ENCODE measurements at regions not wholly inside any gene's neighbourhood (a gene's known extent, or its start where the extent isn't known, plus 50 kb on each side); places are given as distances from the start of the nearest gene placed in this dataset.

DNA sequence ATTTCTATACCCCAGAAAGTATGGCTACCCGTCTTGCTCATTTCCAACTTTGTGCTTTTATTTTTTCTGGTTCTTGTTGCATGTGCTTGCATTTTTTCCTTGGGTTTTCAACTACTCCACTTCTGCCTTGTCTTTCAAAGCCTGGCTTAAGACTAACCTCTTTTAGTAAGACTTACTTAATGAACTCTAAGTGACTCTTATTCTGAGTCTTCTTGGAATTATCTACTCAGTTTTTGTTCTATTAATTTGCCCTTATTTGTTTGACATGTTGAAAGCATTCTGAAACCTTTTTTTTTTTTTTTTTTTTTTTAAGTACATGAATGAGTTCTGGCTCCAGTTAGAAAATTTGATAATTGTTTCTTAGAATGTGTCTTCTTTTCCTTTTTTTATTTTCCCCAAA, 74.8 kb downstream of the SLIT2 start (continued):
- TF ChIP-seq, protein P1, sequence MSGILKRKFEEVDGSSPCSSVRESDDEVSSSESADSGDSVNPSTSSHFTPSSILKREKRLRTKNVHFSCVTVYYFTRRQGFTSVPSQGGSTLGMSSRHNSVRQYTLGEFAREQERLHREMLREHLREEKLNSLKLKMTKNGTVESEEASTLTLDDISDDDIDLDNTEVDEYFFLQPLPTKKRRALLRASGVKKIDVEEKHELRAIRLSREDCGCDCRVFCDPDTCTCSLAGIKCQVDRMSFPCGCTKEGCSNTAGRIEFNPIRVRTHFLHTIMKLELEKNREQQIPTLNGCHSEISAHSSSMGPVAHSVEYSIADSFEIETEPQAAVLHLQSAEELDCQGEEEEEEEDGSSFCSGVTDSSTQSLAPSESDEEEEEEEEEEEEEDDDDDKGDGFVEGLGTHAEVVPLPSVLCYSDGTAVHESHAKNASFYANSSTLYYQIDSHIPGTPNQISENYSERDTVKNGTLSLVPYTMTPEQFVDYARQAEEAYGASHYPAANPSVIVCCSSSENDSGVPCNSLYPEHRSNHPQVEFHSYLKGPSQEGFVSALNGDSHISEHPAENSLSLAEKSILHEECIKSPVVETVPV (CRISPR knock-in tag; IDR thresholded peaks at IDR 0.05), result no peak
- no peak for TF ChIP-seq SNAI2 (CRISPR knock-in tag; IDR thresholded peaks at IDR 0.05)
- no peak for TF ChIP-seq CSDC2 (CRISPR knock-in tag; IDR thresholded peaks at IDR 0.05)

DNA sequence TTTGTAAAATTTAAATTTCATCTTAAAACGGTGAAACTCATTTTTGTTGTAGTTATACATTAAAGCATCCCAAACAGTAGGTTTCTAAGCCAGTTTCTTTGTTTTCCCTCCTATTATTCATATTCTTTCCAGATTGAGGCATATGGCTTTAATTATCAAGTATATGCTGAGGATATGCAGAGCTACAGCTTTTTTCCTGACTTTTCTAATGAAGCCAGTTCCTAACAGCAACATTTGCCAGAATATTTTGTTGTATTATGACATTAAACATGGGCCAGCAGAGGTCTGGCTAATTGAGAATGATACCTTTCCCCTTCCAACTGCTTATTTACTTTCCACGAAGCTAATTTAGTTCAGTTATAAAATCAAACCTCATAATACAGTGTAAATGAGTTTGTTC, 75.3 kb downstream of the SLIT2 start:
- no peak for TF ChIP-seq ZFP30 (CRISPR knock-in tag; IDR thresholded peaks at IDR 0.05)
- peak; percentile 9; the same call in 1 of the 2 replicates for TF ChIP-seq TOX (CRISPR knock-in tag; IDR thresholded peaks at IDR 0.05; ENCODE audit: borderline replicate concordance)
- peak; percentile 88 for TF ChIP-seq TCF4 (CRISPR knock-in tag; IDR thresholded peaks at IDR 0.05; ENCODE audit: borderline replicate concordance)

DNA sequence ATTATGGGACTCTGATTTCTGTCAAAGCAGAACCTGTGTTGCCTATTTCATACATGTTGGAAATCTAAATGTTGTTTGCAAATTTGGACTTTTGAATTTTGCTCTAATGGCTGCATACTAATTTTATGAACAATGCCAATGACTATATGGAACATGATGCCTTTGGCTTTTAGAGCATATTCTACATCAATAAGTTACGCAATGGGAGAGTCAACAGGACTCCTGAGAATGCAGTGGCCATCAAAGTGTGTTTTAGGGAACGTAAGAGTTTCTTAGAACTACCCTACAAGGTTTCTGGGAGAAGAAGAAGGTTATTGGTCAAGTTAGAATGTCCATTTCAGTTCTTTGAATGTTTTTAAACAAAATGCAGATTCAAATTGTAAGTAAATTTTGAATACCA, 76.1 kb downstream of the SLIT2 start:
- no peak for TF ChIP-seq SNAI2 (CRISPR knock-in tag; IDR thresholded peaks at IDR 0.05)
- ATAC-seq, result no peak

More for the DNA sequence above, 75.3 kb downstream of the SLIT2 start:
- peak; percentile 75 for ATAC-seq

DNA sequence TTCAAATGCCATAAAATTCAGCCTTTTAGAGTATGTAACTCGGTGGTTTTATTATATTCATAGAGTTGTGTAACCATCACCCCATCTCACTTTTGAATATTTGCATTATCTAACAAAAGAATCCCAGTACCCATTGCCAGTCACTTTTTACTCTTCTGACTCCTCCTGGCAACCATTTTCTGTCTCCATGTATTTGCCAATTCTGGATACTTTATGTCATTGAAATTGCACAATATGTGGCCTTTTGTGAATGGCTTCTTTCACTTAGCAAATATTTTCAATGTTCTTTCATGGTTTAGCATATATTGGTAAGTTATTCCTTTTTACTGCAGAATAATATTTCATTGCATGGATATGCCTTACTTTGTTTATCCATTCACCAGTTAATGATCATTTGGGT, 79.9 kb downstream of the SLIT2 start:
- no peak for ATAC-seq
- no peak for TF ChIP-seq ZNF70 (CRISPR knock-in tag; IDR thresholded peaks at IDR 0.05)
- TF ChIP-seq ZNF8 (CRISPR knock-in tag; IDR thresholded peaks at IDR 0.05), result no peak
- TF ChIP-seq GLIS3 (CRISPR knock-in tag; IDR thresholded peaks at IDR 0.05), result no peak
- TF ChIP-seq ZNF565 (CRISPR knock-in tag; conservative IDR thresholded peaks at IDR 0.05; ENCODE audit: low read depth), result no peak
- no peak for TF ChIP-seq SNAI2 (CRISPR knock-in tag; IDR thresholded peaks at IDR 0.05)
- no peak for TF ChIP-seq ZFP30 (CRISPR knock-in tag; IDR thresholded peaks at IDR 0.05)
- TF ChIP-seq BACH2 (CRISPR knock-in tag; IDR thresholded peaks at IDR 0.05; ENCODE audit: borderline replicate concordance), result no peak
- no peak for TF ChIP-seq TCF4 (CRISPR knock-in tag; IDR thresholded peaks at IDR 0.05; ENCODE audit: borderline replicate concordance)
- no peak for TF ChIP-seq ESRRG (CRISPR knock-in tag; IDR thresholded peaks at IDR 0.05)
- TF ChIP-seq, protein P2, sequence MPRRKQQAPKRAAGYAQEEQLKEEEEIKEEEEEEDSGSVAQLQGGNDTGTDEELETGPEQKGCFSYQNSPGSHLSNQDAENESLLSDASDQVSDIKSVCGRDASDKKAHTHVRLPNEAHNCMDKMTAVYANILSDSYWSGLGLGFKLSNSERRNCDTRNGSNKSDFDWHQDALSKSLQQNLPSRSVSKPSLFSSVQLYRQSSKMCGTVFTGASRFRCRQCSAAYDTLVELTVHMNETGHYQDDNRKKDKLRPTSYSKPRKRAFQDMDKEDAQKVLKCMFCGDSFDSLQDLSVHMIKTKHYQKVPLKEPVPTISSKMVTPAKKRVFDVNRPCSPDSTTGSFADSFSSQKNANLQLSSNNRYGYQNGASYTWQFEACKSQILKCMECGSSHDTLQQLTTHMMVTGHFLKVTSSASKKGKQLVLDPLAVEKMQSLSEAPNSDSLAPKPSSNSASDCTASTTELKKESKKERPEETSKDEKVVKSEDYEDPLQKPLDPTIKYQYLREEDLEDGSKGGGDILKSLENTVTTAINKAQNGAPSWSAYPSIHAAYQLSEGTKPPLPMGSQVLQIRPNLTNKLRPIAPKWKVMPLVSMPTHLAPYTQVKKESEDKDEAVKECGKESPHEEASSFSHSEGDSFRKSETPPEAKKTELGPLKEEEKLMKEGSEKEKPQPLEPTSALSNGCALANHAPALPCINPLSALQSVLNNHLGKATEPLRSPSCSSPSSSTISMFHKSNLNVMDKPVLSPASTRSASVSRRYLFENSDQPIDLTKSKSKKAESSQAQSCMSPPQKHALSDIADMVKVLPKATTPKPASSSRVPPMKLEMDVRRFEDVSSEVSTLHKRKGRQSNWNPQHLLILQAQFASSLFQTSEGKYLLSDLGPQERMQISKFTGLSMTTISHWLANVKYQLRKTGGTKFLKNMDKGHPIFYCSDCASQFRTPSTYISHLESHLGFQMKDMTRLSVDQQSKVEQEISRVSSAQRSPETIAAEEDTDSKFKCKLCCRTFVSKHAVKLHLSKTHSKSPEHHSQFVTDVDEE (CRISPR knock-in tag; IDR thresholded peaks at IDR 0.05), result no peak
- TF ChIP-seq, protein P3, sequence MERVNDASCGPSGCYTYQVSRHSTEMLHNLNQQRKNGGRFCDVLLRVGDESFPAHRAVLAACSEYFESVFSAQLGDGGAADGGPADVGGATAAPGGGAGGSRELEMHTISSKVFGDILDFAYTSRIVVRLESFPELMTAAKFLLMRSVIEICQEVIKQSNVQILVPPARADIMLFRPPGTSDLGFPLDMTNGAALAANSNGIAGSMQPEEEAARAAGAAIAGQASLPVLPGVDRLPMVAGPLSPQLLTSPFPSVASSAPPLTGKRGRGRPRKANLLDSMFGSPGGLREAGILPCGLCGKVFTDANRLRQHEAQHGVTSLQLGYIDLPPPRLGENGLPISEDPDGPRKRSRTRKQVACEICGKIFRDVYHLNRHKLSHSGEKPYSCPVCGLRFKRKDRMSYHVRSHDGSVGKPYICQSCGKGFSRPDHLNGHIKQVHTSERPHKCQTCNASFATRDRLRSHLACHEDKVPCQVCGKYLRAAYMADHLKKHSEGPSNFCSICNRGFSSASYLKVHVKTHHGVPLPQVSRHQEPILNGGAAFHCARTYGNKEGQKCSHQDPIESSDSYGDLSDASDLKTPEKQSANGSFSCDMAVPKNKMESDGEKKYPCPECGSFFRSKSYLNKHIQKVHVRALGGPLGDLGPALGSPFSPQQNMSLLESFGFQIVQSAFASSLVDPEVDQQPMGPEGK (CRISPR knock-in tag; IDR thresholded peaks at IDR 0.05; ENCODE audit: borderline replicate concordance), result no peak
- TF ChIP-seq, protein P1 (CRISPR knock-in tag; IDR thresholded peaks at IDR 0.05), result no peak
- no peak for TF ChIP-seq PPARA (CRISPR knock-in tag; IDR thresholded peaks at IDR 0.05; ENCODE audit: borderline replicate concordance)

DNA sequence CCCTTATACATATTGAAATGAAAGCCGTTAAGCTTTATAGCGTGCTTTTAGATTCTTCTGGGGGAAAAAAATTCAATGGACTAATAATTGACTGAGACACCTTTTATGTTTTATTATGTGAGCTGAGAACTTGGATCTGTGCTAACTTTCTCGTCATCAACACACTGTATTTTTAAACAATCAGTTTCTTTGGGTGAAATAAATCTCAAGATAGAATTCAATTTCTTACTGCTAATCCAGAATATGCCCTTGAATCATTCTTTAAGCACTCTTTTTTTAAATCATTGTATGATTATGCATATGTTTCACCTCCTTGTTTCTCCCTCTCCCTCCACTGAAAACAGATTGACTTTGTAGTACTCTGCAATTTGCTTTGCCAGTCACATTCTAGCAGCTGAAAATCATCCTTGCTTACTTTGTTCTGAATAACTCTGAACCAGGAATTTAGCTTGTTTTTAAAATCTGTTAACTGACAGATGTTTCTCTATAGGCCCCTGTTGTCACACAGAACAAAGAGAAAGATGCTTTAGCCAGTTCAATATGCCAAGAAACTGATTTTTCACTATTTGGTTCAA, 81.5 kb downstream of the SLIT2 start:
- ATAC-seq, result no peak
- TF ChIP-seq, protein P2 (CRISPR knock-in tag; IDR thresholded peaks at IDR 0.05), result no peak
- no peak for TF ChIP-seq CSDC2 (CRISPR knock-in tag; IDR thresholded peaks at IDR 0.05)
- TF ChIP-seq ZNF70 (CRISPR knock-in tag; IDR thresholded peaks at IDR 0.05), result no peak
- TF ChIP-seq RARB (CRISPR knock-in tag; IDR thresholded peaks at IDR 0.05), result no peak
- TF ChIP-seq, protein P4, sequence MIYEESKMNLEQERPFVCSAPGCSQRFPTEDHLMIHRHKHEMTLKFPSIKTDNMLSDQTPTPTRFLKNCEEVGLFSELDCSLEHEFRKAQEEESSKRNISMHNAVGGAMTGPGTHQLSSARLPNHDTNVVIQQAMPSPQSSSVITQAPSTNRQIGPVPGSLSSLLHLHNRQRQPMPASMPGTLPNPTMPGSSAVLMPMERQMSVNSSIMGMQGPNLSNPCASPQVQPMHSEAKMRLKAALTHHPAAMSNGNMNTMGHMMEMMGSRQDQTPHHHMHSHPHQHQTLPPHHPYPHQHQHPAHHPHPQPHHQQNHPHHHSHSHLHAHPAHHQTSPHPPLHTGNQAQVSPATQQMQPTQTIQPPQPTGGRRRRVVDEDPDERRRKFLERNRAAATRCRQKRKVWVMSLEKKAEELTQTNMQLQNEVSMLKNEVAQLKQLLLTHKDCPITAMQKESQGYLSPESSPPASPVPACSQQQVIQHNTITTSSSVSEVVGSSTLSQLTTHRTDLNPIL (CRISPR knock-in tag; IDR thresholded peaks at IDR 0.05; ENCODE audit: low read depth), result no peak
- no peak for TF ChIP-seq BACH2 (CRISPR knock-in tag; IDR thresholded peaks at IDR 0.05; ENCODE audit: borderline replicate concordance)
- TF ChIP-seq, protein P5, sequence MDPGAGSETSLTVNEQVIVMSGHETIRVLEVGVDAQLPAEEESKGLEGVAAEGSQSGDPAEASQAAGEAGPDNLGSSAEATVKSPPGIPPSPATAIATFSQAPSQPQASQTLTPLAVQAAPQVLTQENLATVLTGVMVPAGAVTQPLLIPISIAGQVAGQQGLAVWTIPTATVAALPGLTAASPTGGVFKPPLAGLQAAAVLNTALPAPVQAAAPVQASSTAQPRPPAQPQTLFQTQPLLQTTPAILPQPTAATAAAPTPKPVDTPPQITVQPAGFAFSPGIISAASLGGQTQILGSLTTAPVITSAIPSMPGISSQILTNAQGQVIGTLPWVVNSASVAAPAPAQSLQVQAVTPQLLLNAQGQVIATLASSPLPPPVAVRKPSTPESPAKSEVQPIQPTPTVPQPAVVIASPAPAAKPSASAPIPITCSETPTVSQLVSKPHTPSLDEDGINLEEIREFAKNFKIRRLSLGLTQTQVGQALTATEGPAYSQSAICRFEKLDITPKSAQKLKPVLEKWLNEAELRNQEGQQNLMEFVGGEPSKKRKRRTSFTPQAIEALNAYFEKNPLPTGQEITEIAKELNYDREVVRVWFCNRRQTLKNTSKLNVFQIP (CRISPR knock-in tag; IDR thresholded peaks at IDR 0.05; ENCODE audit: borderline replicate concordance, low read depth), result no peak
- no peak for TF ChIP-seq ARNTL (CRISPR knock-in tag; IDR thresholded peaks at IDR 0.05; ENCODE audit: borderline replicate concordance, low read depth)
- no peak for TF ChIP-seq ZNF8 (CRISPR knock-in tag; IDR thresholded peaks at IDR 0.05)
- TF ChIP-seq ZFP3 (CRISPR knock-in tag; IDR thresholded peaks at IDR 0.05), result no peak
- no peak for TF ChIP-seq ZFP30 (CRISPR knock-in tag; IDR thresholded peaks at IDR 0.05)
